ENCODE measurements at regions not wholly inside any gene's neighbourhood (a gene's known extent, or its start where the extent isn't known, plus 50 kb on each side); places are given as distances from the start of the nearest gene placed in this dataset.

DNA sequence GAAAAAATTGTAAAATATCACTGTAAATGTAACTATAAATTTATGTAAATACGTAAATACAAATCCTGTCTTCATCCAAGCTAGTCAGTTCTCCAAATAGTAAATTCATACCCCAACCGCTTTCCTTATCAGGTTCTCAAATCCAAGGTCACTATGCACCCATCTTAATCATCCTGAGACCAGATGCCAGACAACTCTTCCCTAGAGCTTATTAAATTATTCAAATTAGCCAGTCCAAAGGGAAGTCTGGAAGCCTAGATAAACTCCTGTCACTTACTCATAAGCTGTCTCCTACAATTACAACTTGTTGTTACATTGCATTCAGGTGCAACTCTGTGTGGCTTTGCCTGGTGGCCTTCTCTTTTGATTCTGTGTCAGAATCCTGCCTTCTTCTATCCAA lies 836.1 kb upstream of the PCDH20 start:
- TF ChIP-seq, protein P1, sequence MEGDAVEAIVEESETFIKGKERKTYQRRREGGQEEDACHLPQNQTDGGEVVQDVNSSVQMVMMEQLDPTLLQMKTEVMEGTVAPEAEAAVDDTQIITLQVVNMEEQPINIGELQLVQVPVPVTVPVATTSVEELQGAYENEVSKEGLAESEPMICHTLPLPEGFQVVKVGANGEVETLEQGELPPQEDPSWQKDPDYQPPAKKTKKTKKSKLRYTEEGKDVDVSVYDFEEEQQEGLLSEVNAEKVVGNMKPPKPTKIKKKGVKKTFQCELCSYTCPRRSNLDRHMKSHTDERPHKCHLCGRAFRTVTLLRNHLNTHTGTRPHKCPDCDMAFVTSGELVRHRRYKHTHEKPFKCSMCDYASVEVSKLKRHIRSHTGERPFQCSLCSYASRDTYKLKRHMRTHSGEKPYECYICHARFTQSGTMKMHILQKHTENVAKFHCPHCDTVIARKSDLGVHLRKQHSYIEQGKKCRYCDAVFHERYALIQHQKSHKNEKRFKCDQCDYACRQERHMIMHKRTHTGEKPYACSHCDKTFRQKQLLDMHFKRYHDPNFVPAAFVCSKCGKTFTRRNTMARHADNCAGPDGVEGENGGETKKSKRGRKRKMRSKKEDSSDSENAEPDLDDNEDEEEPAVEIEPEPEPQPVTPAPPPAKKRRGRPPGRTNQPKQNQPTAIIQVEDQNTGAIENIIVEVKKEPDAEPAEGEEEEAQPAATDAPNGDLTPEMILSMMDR (IDR thresholded peaks at IDR 0.05; ENCODE audit: low read length), result no peak
- TF ChIP-seq EZH2 (optimal IDR thresholded peaks at IDR 0.05; ENCODE audit: low read depth, low read length), result no peak

Data from MM.1S (cell line).